SJSA1 (cell line): ENCODE measurements at regions not wholly inside any gene's neighbourhood (a gene's known extent, or its start where the extent isn't known, plus 50 kb on each side); places are given as distances from the start of the nearest gene placed in this dataset.
"Not testable (repeated sequence)": the region's sequence is repeated elsewhere in the genome, so short reads cannot be mapped to it uniquely, and the experiment has no call there.

Source experiments
- DNase-seq, 2 experiments: peaks; one replicate each; pipeline ENCODE4 v3.0.0-alpha.2; 2015 to 2020; ENCODE audit warnings: low spot score in 2 of 2, low read depth in 1 of 2
- H3K27ac ChIP-seq: fragments of 250-450 bp; sonication (Bioruptor Pico); 2 replicates; pipeline ENCODE4 v1.5.1; 2020; ENCODE audit warnings: mild to moderate bottlenecking, moderate library complexity
- H3K27me3 ChIP-seq: fragments of 250-450 bp; sonication (Bioruptor Pico); replicated peaks from 2 replicates; pipeline ENCODE4 v1.5.1; 2020; ENCODE audit warnings: mild to moderate bottlenecking, moderate library complexity
- H3K36me3 ChIP-seq: fragments of 250-450 bp; sonication (Bioruptor Pico); 2 replicates; pipeline ENCODE4 v1.5.1; 2020; ENCODE audit warnings: mild to moderate bottlenecking
- H3K4me1 ChIP-seq: fragments of 250-450 bp; sonication (Bioruptor Pico); replicated peaks from 2 replicates; pipeline ENCODE4 v1.6.1; 2021; ENCODE audit warnings: mild to moderate bottlenecking
- H3K4me3 ChIP-seq: fragments of 250-450 bp; sonication (Bioruptor Pico); 2 replicates; pipeline ENCODE4 v1.5.1; 2020; ENCODE audit warnings: mild to moderate bottlenecking
- H3K9me3 ChIP-seq: fragments of 250-450 bp; sonication (Bioruptor Pico); replicated peaks from 2 replicates; pipeline ENCODE4 v1.5.1; 2020; ENCODE audit warnings: mild to moderate bottlenecking

DNA sequence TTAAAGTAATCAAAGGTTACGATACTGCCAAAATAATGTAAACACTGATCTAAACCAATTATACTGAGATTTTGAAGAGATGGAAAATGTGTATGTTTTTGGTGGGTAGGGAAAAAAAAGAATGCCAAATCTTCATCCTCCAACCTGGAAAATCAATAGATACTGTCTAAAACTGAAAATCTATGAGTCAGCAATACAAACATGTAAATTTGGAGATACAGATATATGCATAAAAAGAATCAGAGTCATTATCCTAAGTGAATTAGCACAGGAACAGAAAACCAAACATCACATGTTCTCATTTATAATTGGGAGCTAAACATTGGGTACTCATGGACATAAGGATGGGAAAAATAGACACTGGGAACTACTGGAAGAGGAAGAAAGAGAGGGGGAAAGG, 197.4 kb upstream of the TRPC5 start:
- Histone ChIP-seq H3K27ac (no peak overlapping the region), H3K36me3 (no peaks in the 10 kb centered on the region), H3K4me1 (no peaks in the 10 kb centered on the region), H3K27me3 (no peaks in the 10 kb centered on the region), H3K9me3 (no peaks in the 10 kb centered on the region), H3K4me3 (no peak overlapping the region)
- DNase-seq, result no peak

DNA sequence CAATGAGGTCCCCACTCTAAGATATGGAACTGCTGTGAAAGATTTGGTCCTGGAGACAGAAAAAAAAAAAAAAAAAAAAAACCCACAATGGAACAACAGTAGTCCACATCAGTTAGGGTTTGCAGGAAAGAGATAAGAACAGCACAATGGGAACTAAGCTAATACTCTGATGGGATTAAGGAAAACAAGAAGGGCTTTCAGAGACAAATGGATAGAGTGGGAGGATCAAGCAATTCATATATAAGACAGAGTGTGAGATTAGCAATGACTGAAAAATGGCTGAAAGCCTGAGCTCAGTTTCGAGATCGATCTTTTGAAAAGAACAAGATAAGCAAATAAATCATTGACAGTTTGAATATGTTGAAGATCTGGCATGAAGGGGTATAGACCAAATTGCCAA, 188.4 kb upstream of the TRPC5 start:
- no peak overlapping the region for H3K4me3 ChIP-seq
- no peaks in the 10 kb centered on the region for H3K9me3 ChIP-seq
- no peak overlapping the region for H3K27ac ChIP-seq
- H3K4me1 ChIP-seq, result no peaks in the 10 kb centered on the region
- no peaks in the 10 kb centered on the region for H3K36me3 ChIP-seq
- no peak for DNase-seq
- no peaks in the 10 kb centered on the region for H3K27me3 ChIP-seq

- Histone ChIP-seq H3K36me3 (no peaks in the 10 kb centered on the region), H3K27ac (no peak overlapping the region), H3K27me3 (no peaks in the 10 kb centered on the region), H3K4me3 (no peak overlapping the region), H3K4me1 (no peaks in the 10 kb centered on the region), H3K9me3 (no peaks in the 10 kb centered on the region)
- no peak for DNase-seq
These were observed 183.6 kb upstream of the TRPC5 start for GRCh38 chrX:112266136-112266535.

DNA sequence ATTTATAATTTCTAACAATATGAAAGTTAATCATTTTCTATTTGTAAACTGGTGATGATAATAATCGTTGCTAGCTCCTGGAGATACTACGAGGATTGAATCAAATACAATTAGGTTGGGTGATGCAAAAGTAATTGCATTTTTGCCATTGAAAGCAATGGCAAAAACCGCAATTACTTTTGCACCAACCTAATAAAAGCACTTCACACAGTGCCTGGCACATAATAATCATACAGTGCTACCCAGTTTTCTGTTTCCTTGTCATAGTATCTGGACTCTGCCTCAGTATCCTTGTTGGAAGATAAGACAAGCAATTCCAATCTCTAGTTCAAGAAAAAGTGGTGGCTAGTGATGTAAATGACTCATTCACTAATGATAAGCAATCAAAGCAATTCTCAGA, 176.8 kb upstream of the TRPC5 start:
- Histone ChIP-seq H3K27ac (no peak overlapping the region), H3K36me3 (no peaks in the 10 kb centered on the region), H3K27me3 (no peaks in the 10 kb centered on the region), H3K4me1 (no peaks in the 10 kb centered on the region), H3K4me3 (no peak overlapping the region), H3K9me3 (no peaks in the 10 kb centered on the region)
- no peak for DNase-seq

- Histone ChIP-seq H3K27me3 (no peaks in the 10 kb centered on the region), H3K4me1 (no peaks in the 10 kb centered on the region), H3K4me3 (no peak overlapping the region), H3K36me3 (no peaks in the 10 kb centered on the region), H3K9me3 (no peaks in the 10 kb centered on the region), H3K27ac (no peak overlapping the region)
- no peak for DNase-seq
These were observed 172.3 kb upstream of the TRPC5 start for GRCh38 chrX:112254896-112255295.

- no peaks in the 10 kb centered on the region for H3K4me1 ChIP-seq
- no peaks in the 10 kb centered on the region for H3K36me3 ChIP-seq
- H3K27me3 ChIP-seq, result no peaks in the 10 kb centered on the region
- H3K4me3 ChIP-seq, result no peak overlapping the region
- H3K27ac ChIP-seq, result no peak overlapping the region
- no peak for DNase-seq
- H3K9me3 ChIP-seq, result no peaks in the 10 kb centered on the region
These were observed 165.1 kb upstream of the TRPC5 start for GRCh38 chrX:112247714-112248113.

- Histone ChIP-seq H3K9me3 (no peaks in the 10 kb centered on the region), H3K36me3 (no peaks in the 10 kb centered on the region), H3K4me1 (no peaks in the 10 kb centered on the region), H3K27ac (no peak overlapping the region), H3K4me3 (no peak overlapping the region), H3K27me3 (no peaks in the 10 kb centered on the region)
- no peak for DNase-seq
These were observed 153.0 kb upstream of the TRPC5 start for GRCh38 chrX:112235547-112235946.

GRCh38 chrX:112233164-112233563, 150.6 kb upstream of the TRPC5 start:
- Histone ChIP-seq H3K4me3 (no peak overlapping the region), H3K27ac (no peak overlapping the region), H3K27me3 (no peaks in the 10 kb centered on the region), H3K9me3 (no peaks in the 10 kb centered on the region), H3K36me3 (no peaks in the 10 kb centered on the region), H3K4me1 (no peaks in the 10 kb centered on the region)
- DNase-seq, result no peak

DNA sequence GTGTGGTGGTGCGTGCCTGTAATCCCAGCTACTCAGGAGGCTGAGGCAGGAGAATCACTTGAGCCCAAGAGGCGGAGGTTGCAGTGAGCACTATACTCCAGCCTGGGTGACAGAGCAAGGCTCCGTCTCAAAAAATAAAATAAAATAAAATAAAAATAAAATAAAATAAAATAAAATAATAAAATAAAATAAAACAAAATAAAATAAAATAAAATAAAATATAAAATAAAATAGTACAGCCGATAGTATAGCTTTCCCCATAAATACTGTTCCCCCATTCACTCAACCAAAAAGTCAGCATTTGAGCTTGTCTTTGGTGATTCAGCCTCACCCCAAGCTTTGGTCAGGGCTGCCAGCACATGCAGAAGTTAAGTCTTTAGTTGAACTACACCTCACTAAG, 144.2 kb upstream of the TRPC5 start:
- not testable (repeated sequence) for H3K4me1 ChIP-seq, H3K4me3 ChIP-seq, H3K27me3 ChIP-seq, DNase-seq, H3K9me3 ChIP-seq, H3K36me3 ChIP-seq, H3K27ac ChIP-seq

- Histone ChIP-seq H3K27me3 (no peaks in the 10 kb centered on the region), H3K36me3 (no peaks in the 10 kb centered on the region), H3K4me1 (no peaks in the 10 kb centered on the region), H3K9me3 (no peaks in the 10 kb centered on the region), H3K27ac (no peak overlapping the region), H3K4me3 (no peak overlapping the region)
- no peak for DNase-seq
These were observed 140.8 kb upstream of the TRPC5 start for GRCh38 chrX:112223391-112223790.

GRCh38 chrX:112218388-112218787, 135.8 kb upstream of the TRPC5 start:
- DNase-seq, result no peak
- Histone ChIP-seq H3K9me3 (no peaks in the 10 kb centered on the region), H3K36me3 (no peaks in the 10 kb centered on the region), H3K4me3 (no peak overlapping the region), H3K4me1 (no peaks in the 10 kb centered on the region), H3K27ac (no peak overlapping the region), H3K27me3 (no peaks in the 10 kb centered on the region)

DNA sequence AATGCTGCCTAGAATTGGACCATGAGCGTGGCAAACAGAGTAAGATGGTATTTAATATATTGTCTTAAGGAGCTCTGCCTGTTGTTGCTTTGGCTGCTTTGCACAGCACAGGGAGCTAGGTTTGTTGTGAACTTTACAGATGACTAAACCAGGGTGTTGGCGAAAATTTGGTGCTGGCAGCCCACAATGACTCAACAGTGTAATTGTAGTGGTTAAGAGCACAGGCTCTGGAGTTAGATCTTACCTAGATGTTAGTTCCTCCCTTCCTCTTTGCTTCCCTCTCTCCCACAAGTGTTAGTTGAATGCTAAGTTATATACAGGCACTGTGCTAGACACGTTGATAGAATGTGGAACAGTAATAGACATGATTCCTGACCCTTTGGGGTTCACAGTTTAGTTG, 128.9 kb upstream of the TRPC5 start:
- H3K27ac ChIP-seq, result no peak overlapping the region
- no peaks in the 10 kb centered on the region for H3K27me3 ChIP-seq
- no peak for DNase-seq
- H3K4me3 ChIP-seq, result no peak overlapping the region
- no peaks in the 10 kb centered on the region for H3K9me3 ChIP-seq
- no peaks in the 10 kb centered on the region for H3K4me1 ChIP-seq
- no peaks in the 10 kb centered on the region for H3K36me3 ChIP-seq

DNA sequence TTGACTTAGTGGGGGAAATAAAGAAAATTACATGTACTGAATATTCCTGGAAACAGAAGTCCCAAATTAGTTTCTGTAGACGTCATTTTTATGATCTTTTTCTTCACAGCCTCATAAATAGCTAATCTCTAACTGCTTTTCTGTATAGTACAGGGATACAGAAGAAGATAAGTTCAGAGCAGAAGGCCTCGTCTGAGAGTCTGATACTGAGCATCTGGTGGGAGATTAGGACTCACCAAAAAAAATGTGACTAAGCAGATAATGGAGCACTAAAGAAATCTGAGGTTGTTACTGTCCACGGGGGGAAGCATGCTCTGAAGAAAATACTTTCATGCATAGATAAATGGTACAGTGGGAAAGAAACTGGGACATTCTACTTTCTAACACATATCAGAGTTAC, 115.3 kb upstream of the TRPC5 start:
- no peak overlapping the region for H3K27ac ChIP-seq
- no peak for DNase-seq
- H3K27me3 ChIP-seq, result no peaks in the 10 kb centered on the region
- no peaks in the 10 kb centered on the region for H3K36me3 ChIP-seq
- no peaks in the 10 kb centered on the region for H3K9me3 ChIP-seq
- no peaks in the 10 kb centered on the region for H3K4me1 ChIP-seq
- no peak overlapping the region for H3K4me3 ChIP-seq

DNA sequence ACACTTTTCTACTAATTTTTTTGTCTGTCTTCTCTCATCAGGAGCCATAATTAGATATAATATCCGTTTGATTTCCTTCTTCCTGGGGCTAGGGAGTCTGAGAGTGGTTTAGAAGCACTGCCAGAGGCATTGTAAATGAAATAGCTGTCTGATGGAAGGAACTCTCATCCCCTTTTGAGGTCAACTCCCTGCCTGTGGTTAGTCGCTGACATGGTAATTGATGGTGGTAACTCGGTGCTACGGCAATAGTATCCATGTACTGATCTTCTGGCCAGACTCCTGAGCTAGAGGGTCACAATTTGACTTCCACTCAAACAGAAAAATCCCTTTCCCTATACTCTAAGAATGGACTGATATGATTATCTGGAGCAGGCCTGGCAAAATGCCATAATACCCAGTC, 108.1 kb upstream of the TRPC5 start:
- no peak for DNase-seq
- Histone ChIP-seq H3K9me3 (no peaks in the 10 kb centered on the region), H3K4me3 (no peak overlapping the region), H3K36me3 (no peaks in the 10 kb centered on the region), H3K4me1 (no peaks in the 10 kb centered on the region), H3K27ac (no peak overlapping the region), H3K27me3 (no peaks in the 10 kb centered on the region)

DNA sequence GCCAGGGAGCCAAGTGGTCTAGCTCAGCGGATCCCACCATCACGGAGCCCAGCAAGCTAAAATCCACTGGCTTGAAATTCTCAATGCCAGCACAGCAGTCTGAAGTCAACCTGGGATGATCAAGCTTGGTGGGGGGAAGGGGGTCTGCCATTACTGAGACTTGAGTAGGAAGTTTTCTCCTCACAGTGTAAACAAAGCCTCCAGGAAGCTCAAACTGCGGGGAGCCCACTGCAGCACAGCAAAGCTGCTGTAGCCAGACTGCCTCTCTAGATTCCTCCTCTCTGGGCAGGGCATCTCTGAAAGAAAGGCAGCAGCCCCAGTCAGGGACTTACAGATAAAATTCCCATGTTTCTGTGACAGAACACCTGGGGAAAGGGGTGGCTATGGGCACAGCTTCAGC, 98.8 kb upstream of the TRPC5 start:
- not testable (repeated sequence) for H3K27ac ChIP-seq, H3K27me3 ChIP-seq, DNase-seq, H3K4me3 ChIP-seq, H3K4me1 ChIP-seq, H3K36me3 ChIP-seq, H3K9me3 ChIP-seq
